ENCODE measurements at regions not wholly inside any gene's neighbourhood (a gene's known extent, or its start where the extent isn't known, plus 50 kb on each side); places are given as distances from the start of the nearest gene placed in this dataset.
"Not testable (repeated sequence)": the region's sequence is repeated elsewhere in the genome, so short reads cannot be mapped to it uniquely, and the experiment has no call there.

- TF ChIP-seq SPI1 (IDR thresholded peaks at IDR 0.05; ENCODE audit: borderline replicate concordance, low read depth) (no peak), CTCF (IDR thresholded peaks at IDR 0.05; ENCODE audit: insufficient read depth, low read length) (no peak), REST (IDR thresholded peaks at IDR 0.05; ENCODE audit: insufficient replicate concordance, low read depth) (no peak), POLR2AphosphoS5 (IDR thresholded peaks at IDR 0.05; ENCODE audit: low read depth) (no peak), GABPA (IDR thresholded peaks at IDR 0.05; ENCODE audit: low read depth) (no peak)
- Histone ChIP-seq H3K27me3 (ENCODE audit: insufficient read depth, poor library complexity, severe bottlenecking) (no peaks in the 10 kb centered on the region), H3K27ac (replicated peaks) (no peak overlapping the region), H3K4me3 (replicated peaks; ENCODE audit: insufficient read depth, low read length) (no peak overlapping the region)
- DNase-seq (ENCODE audit: low read depth in 1 of 2, low spot score in 1 of 2): no peak
These were observed 178.3 kb upstream of the FBXL17 start for GRCh38 chr5:108560166-108560565.

GRCh38 chr5:108558840-108559239 lies 176.9 kb upstream of the FBXL17 start:
- DNase-seq (ENCODE audit: low read depth in 1 of 2, low spot score in 1 of 2): not testable (repeated sequence)

GRCh38 chr5:108558142-108558541 lies 176.2 kb upstream of the FBXL17 start:
- DNase-seq (ENCODE audit: low read depth in 1 of 2, low spot score in 1 of 2); H3K27me3 ChIP-seq (ENCODE audit: insufficient read depth, poor library complexity, severe bottlenecking); H3K27ac ChIP-seq (replicated peaks); H3K4me3 ChIP-seq (replicated peaks; ENCODE audit: insufficient read depth, low read length): not testable (repeated sequence)

More at GRCh38 chr5:108558840-108559239, 176.9 kb upstream of the FBXL17 start:
- not testable (repeated sequence) for H3K4me3 ChIP-seq (replicated peaks; ENCODE audit: insufficient read depth, low read length); H3K27me3 ChIP-seq (ENCODE audit: insufficient read depth, poor library complexity, severe bottlenecking); H3K27ac ChIP-seq (replicated peaks)

GRCh38 chr5:108557686-108558085 lies 175.8 kb upstream of the FBXL17 start:
- no peak for DNase-seq (ENCODE audit: low read depth in 1 of 2, low spot score in 1 of 2)
- Histone ChIP-seq H3K4me3 (replicated peaks; ENCODE audit: insufficient read depth, low read length) (no peak overlapping the region), H3K27me3 (ENCODE audit: insufficient read depth, poor library complexity, severe bottlenecking) (no peaks in the 10 kb centered on the region), H3K27ac (replicated peaks) (no peak overlapping the region)
- TF ChIP-seq SPI1 (IDR thresholded peaks at IDR 0.05; ENCODE audit: borderline replicate concordance, low read depth): no peak
- no peak for TF ChIP-seq CTCF (IDR thresholded peaks at IDR 0.05; ENCODE audit: insufficient read depth, low read length)
- TF ChIP-seq POLR2AphosphoS5 (IDR thresholded peaks at IDR 0.05; ENCODE audit: low read depth): no peak
- TF ChIP-seq GABPA (IDR thresholded peaks at IDR 0.05; ENCODE audit: low read depth): no peak
- no peak for TF ChIP-seq REST (IDR thresholded peaks at IDR 0.05; ENCODE audit: insufficient replicate concordance, low read depth)

- no peak for DNase-seq (ENCODE audit: low read depth in 1 of 2, low spot score in 1 of 2)
- H3K27me3 ChIP-seq (ENCODE audit: insufficient read depth, poor library complexity, severe bottlenecking): no peaks in the 10 kb centered on the region
- TF ChIP-seq POLR2AphosphoS5 (IDR thresholded peaks at IDR 0.05; ENCODE audit: low read depth): no peak
- no peak for TF ChIP-seq SPI1 (IDR thresholded peaks at IDR 0.05; ENCODE audit: borderline replicate concordance, low read depth)
- TF ChIP-seq GABPA (IDR thresholded peaks at IDR 0.05; ENCODE audit: low read depth): no peak
- TF ChIP-seq REST (IDR thresholded peaks at IDR 0.05; ENCODE audit: insufficient replicate concordance, low read depth): no peak
- TF ChIP-seq CTCF (IDR thresholded peaks at IDR 0.05; ENCODE audit: insufficient read depth, low read length): no peak
These were observed 174.7 kb upstream of the FBXL17 start for GRCh38 chr5:108556441-108557145.

More at GRCh38 chr5:108556441-108557145, 174.7 kb upstream of the FBXL17 start:
- Histone ChIP-seq H3K4me3 (replicated peaks; ENCODE audit: insufficient read depth, low read length) (no peak overlapping the region), H3K27ac (replicated peaks) (no peak overlapping the region)

All from HL-60 (cell line).